Psoas muscle (tissue), 7 donors: ENCODE measurements at regions not wholly inside any gene's neighbourhood (a gene's known extent, or its start where the extent isn't known, plus 50 kb on each side); places are given as distances from the start of the nearest gene placed in this dataset.

Experiments
- ATAC-seq, 4 donors: fragments of 200-7000 bp; cut with Tn5 transposase; one replicate each; pipeline ENCODE4 v1.9.1; 2020; ENCODE audit warnings: moderate library complexity in 3 of 4, mild to moderate bottlenecking in 2 of 4
- DNase-seq, 2 donors: peaks; one replicate each; pipeline ENCODE4 v3.0.0-alpha.2; 2020
- H3K27ac ChIP-seq: fragments of 200-600 bp; one replicate; pipeline ENCODE4 v1.8.0; 2022
- H3K27me3 ChIP-seq, 3 donors: fragments of 200-600 bp in 1 of 3; one replicate each; pipeline versions ENCODE4 v1.6.1 to v1.8.0; 2013 to 2022; ENCODE audit warnings: low read length in 2 of 3, mild to moderate bottlenecking in 2 of 3, moderate library complexity in 1 of 3; ENCODE audit not compliant: insufficient read depth in 3 of 3
- H3K36me3 ChIP-seq, 2 donors: fragments of 200-600 bp in 1 of 2; one replicate each; pipeline versions ENCODE4 v1.6.1 to v1.8.0; 2013 to 2022; ENCODE audit warnings: low read depth in 1 of 2, mild to moderate bottlenecking in 1 of 2, moderate library complexity in 1 of 2; ENCODE audit not compliant: insufficient read depth in 1 of 2
- H3K4me1 ChIP-seq: fragments of 200-600 bp; one replicate; pipeline ENCODE4 v1.8.0; 2022
- H3K4me3 ChIP-seq: fragments of 200-600 bp; one replicate; pipeline ENCODE4 v1.8.0; 2022; ENCODE audit warnings: mild to moderate bottlenecking
- H3K9me3 ChIP-seq: fragments of 200-600 bp; one replicate; pipeline ENCODE4 v1.8.0; 2022
- WGBS, 3 donors: extraction: QIAGEN DNeasy Blood & Tissue Kit; methylation state at CpG; one replicate each; pipeline versions ENCODE4 v1.1.6 to v1.1.7; 2013; 5-methylcytosine and 5-hydroxymethylcytosine counted together
- intact Hi-C, 2 donors: fragments of 100-400 bp; cut with DNase I; formaldehyde crosslinking; loops; one replicate each; pipeline versions ENCODE4 v1.11.0 to v1.14.2; 2022
- TF ChIP-seq, protein P1 (sequence below): fragments of 200-600 bp; IDR thresholded peaks from one replicate; pipeline ENCODE4 v1.8.0; 2022; ENCODE audit warnings: antibody characterized with exemption
- donor health status: healthy with polysubstance abuse.
- donor health status: DM: no; HTN: no; CAD: no; lungs with moderate emphysema.
- donor health status: Bipolar disorder and iron deficiency.
- donor health status: healthy.
- donor health status: DM: yes; HTN: yes; CAD: no.
- donor health status: DM: no; HTN: no; CAD: no.
- donor health status: DM: yes; HTN: yes; CAD: no.

DNA sequence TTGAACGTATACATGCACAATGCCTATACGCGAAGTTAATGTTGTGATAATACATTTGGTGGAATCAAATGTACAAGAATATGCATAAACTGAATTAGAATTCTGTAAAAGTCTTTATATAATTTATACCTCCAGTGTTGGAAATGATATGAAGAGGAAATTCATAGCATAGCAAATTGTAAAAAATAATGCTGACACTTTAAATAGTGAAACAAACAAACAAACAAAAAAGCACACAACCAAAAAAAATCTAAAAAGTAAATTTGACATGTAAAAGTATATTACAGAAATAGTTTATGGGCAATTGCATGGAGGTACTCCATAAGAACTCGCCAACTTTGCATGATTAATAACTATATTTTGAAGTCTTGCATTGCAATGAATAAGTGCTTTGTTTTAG is 780.9 kb downstream of the TBC1D32 start:
- TF ChIP-seq, protein P1, sequence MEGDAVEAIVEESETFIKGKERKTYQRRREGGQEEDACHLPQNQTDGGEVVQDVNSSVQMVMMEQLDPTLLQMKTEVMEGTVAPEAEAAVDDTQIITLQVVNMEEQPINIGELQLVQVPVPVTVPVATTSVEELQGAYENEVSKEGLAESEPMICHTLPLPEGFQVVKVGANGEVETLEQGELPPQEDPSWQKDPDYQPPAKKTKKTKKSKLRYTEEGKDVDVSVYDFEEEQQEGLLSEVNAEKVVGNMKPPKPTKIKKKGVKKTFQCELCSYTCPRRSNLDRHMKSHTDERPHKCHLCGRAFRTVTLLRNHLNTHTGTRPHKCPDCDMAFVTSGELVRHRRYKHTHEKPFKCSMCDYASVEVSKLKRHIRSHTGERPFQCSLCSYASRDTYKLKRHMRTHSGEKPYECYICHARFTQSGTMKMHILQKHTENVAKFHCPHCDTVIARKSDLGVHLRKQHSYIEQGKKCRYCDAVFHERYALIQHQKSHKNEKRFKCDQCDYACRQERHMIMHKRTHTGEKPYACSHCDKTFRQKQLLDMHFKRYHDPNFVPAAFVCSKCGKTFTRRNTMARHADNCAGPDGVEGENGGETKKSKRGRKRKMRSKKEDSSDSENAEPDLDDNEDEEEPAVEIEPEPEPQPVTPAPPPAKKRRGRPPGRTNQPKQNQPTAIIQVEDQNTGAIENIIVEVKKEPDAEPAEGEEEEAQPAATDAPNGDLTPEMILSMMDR, result no peak
- DNase-seq, result no peak
- intact Hi-C loops, result no loop called here
- H3K4me1 ChIP-seq, result no peaks in the 10 kb centered on the region
- no peak overlapping the region for H3K27ac ChIP-seq
- H3K27me3 ChIP-seq, result no peaks in the 10 kb centered on the region
- no peak for ATAC-seq
- H3K9me3 ChIP-seq, result no peaks in the 10 kb centered on the region
- H3K4me3 ChIP-seq, result no peak overlapping the region
- no peaks in the 10 kb centered on the region for H3K36me3 ChIP-seq
- 85 to 92% (median 90%) methylated on average over 4 of the region's 4 CpGs for WGBS, 3 donors

DNA sequence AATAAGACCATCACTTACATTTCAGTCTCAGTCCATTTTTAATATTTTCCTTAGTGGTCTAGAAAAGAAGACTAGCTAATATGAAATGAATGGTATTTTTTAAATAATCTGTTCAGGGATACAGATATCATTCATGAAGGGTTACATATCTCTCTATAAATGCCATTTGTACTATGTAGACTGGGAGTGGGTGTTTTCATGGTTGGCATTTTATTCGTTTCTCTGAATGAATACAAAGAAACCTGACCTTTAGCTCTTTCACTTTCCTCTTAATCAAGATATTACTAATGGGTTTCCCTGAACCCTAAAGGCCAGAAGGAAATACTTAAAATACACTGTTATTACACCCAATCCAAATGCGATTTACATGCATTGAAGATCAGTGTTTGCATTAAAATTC is 788.9 kb downstream of the TBC1D32 start:
- Histone ChIP-seq H3K27ac (no peak overlapping the region), H3K36me3 (no peaks in the 10 kb centered on the region), H3K9me3 (no peaks in the 10 kb centered on the region), H3K4me3 (no peak overlapping the region), H3K4me1 (no peaks in the 10 kb centered on the region), H3K27me3 (no peaks in the 10 kb centered on the region)
- intact Hi-C loops, result no loop called here
- ATAC-seq, result no peak
- no peak for DNase-seq
- WGBS, 3 donors, result 64 to 69% (median 68%) methylated on average over 2 of the region's 2 CpGs
- TF ChIP-seq, protein P1, result no peak

DNA sequence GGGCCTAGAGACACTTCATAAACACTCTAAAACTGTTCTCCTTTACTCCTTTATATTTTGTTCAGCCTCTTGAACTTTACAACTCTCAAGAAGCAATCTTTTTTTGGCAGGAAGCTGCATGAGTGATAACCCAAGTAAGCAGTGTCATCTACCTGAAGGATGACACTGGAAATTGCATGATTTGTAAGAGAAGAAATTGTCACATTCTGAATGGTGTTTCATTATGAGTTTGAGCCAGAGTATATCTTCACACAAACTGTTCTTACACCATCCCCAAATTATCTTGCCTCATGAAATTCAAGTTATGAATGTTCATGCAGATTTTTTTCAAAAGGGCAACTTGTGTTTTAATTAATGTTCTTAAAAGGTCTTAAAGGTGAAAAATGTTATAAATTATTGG is 799.3 kb downstream of the TBC1D32 start:
- DNase-seq (no peak), ATAC-seq (no peak)
- no peaks in the 10 kb centered on the region for H3K27me3 ChIP-seq
- H3K27ac ChIP-seq, result no peak overlapping the region
- H3K4me1 ChIP-seq, result no peaks in the 10 kb centered on the region
- no peaks in the 10 kb centered on the region for H3K9me3 ChIP-seq
- no peaks in the 10 kb centered on the region for H3K36me3 ChIP-seq
- intact Hi-C loops, result no loop called here
- H3K4me3 ChIP-seq, result no peak overlapping the region
- TF ChIP-seq, protein P1, result no peak

DNA sequence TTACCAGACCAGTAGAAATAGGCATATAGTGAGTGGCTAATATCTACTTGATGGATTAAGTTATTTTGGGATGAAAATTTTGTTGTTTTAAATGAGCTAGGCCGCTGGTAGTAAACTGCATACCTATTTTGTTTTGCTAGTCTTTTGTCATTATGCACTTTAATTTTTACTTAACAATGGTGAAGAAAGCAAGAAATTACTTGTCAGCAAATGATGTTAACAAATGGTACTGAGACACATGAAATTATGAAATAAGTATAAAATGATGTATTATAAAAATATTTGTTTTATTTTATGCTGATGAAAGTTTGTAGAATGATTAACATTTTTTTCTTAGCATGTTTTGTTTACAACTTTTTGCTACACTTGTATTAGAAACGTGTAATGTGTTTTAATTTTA is 807.7 kb downstream of the TBC1D32 start:
- DNase-seq (no peak), ATAC-seq (no peak)
- Histone ChIP-seq H3K27ac (no peak overlapping the region), H3K36me3 (no peaks in the 10 kb centered on the region), H3K9me3 (no peaks in the 10 kb centered on the region), H3K4me1 (no peaks in the 10 kb centered on the region), H3K27me3 (no peaks in the 10 kb centered on the region), H3K4me3 (no peak overlapping the region)
- 71 to 74% (median 72%) methylated on average over 2 of the region's 2 CpGs for WGBS, 3 donors
- TF ChIP-seq, protein P1, result no peak
- intact Hi-C loops, result no loop called here

DNA sequence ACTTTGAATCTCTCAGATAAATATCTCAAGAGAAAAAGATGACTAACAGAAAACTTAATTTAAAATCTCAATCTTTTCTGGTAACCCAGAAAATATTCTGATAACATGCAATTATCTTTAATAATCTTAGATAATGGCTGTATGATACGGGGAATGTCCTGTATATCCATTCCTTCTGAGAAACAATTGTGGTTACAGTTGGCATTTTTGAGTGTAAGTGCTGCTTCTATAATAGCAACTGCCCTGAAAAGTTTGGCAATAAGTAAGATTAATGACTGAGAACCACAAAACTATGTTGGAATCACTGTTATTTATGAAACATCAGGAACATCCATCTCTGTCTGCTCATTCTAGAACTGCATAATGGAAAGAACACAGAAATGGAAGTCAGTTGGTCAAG is 819.7 kb downstream of the TBC1D32 start:
- no peak overlapping the region for H3K4me3 ChIP-seq
- WGBS, 3 donors, result 73 to 88% (median 82%) methylated on average over 1 of the region's 1 CpG
- H3K27me3 ChIP-seq, result no peaks in the 10 kb centered on the region
- intact Hi-C loops, result no loop called here
- DNase-seq (no peak), ATAC-seq (no peak)
- peaks cover 5% of the 10 kb centered on the region for H3K9me3 ChIP-seq
- H3K27ac ChIP-seq, result no peak overlapping the region
- H3K36me3 ChIP-seq, result no peaks in the 10 kb centered on the region
- H3K4me1 ChIP-seq, result no peaks in the 10 kb centered on the region
- TF ChIP-seq, protein P1, result no peak
